Endothelial cell of umbilical vein (primary cell): ENCODE measurements at regions not wholly inside any gene's neighbourhood (a gene's known extent, or its start where the extent isn't known, plus 50 kb on each side); places are given as distances from the start of the nearest gene placed in this dataset.

ENCODE experiments used
- CTCF ChIP-seq, 2 donors: IDR thresholded peaks; 1 replicate in 1 of 2; 2 replicates in 1 of 2; pipeline ENCODE4 v1.5.1; 2011; ENCODE audit warnings: low read length in 2 of 2, mild to moderate bottlenecking in 2 of 2, moderate library complexity in 2 of 2, control low read depth in 1 of 2, inconsistent platforms in 1 of 2, low read depth in 1 of 2; ENCODE audit not compliant: insufficient read depth in 1 of 2; ENCODE audit errors: extremely low read depth in 1 of 2
- EZH2 ChIP-seq: IDR thresholded peaks from 2 replicates; pipeline ENCODE4 v1.6.1; 2012; ENCODE audit warnings: borderline replicate concordance, low read depth, mild to moderate bottlenecking, moderate library complexity, low read length, inconsistent platforms; ENCODE audit not compliant: severe bottlenecking
- GATA2 ChIP-seq: IDR thresholded peaks from 2 replicates; pipeline ENCODE4 v1.7.0; 2011; ENCODE audit warnings: low read depth, mild to moderate bottlenecking, moderate library complexity, mixed read lengths, low read length; ENCODE audit not compliant: insufficient read length, insufficient read depth
- MYC ChIP-seq: IDR thresholded peaks from one replicate; pipeline ENCODE4 v1.6.1; 2011; ENCODE audit warnings: mild to moderate bottlenecking, low read depth, low read length
- POLR2AphosphoS5 ChIP-seq: IDR thresholded peaks from 2 replicates; pipeline ENCODE4 v1.6.1; 2012; ENCODE audit warnings: low read depth, mild to moderate bottlenecking, control low read depth, low read length, moderate library complexity; ENCODE audit not compliant: insufficient read depth

GRCh38 chr4:29259556-29259955 lies 1460.6 kb upstream of the PCDH7 start:
- TF ChIP-seq POLR2AphosphoS5 (no peak), CTCF (IDR thresholded peaks at IDR 0.05; ENCODE audit: extremely low read depth in 1 of 2, insufficient read depth in 1 of 2, low read depth in 1 of 2, low read length in 2 of 2) (no peak), EZH2 (no peak), GATA2 (no peak), MYC (no peak)
